A549 (cell line): ENCODE measurements at regions not wholly inside any gene's neighbourhood (a gene's known extent, or its start where the extent isn't known, plus 50 kb on each side); places are given as distances from the start of the nearest gene placed in this dataset.

Source experiments
- ATAC-seq, 2 experiments: fragments of 200-7000 bp in 1 of 2; fragments of >200 bp in 1 of 2; cut with Nextera tagmentation in 1 of 2; cut with Tn5 transposase in 1 of 2; 3 replicates each; pipeline versions ENCODE4 v1.8.0 to v1.9.1; 2018 to 2020; ENCODE audit warnings: mild to moderate bottlenecking in 1 of 2, moderate library complexity in 1 of 2
- CTCF ChIA-PET: fragments of 300-600 bp; sonication (Branson Sonifier 250); formaldehyde crosslinking; extraction: SDS; loops from one replicate; lab custom pipeline; 2021; ENCODE audit warnings: antibody characterized with exemption, inconsistent platforms; lab: Yijun Ruan, JAX
- POLR2A ChIA-PET: fragments of 350-600 bp; formaldehyde crosslinking; extraction: SDS; loops from one replicate; lab custom pipeline; 2021; ENCODE audit warnings: antibody characterized with exemption, inconsistent platforms; lab: Yijun Ruan, JAX
- DNase-seq, 2 experiments: peaks; one replicate each; pipeline versions ENCODE4 v3.0.0 to v3.0.0-alpha.2; 2011 to 2016; ENCODE audit warnings: low read depth in 1 of 2, low spot score in 1 of 2
- FAIRE-seq: peaks from 2 replicates; lab custom pipeline; 2011; peaks lifted over from hg19 to GRCh38; lab: Jason Lieb, UNC
- H3K27ac ChIP-seq, 2 experiments: fragments of >200 bp; sonication (Bioruptor Twin); formaldehyde crosslinking; 3 replicates each; pipeline ENCODE4 v1.5.1; 2016 to 2017
- H3K4me1 ChIP-seq: fragments of >200 bp; sonication (Bioruptor Twin); formaldehyde crosslinking; 3 replicates; pipeline ENCODE4 v1.6.1; 2016
- H3K4me2 ChIP-seq: fragments of >200 bp; sonication (Bioruptor Twin); formaldehyde crosslinking; 3 replicates; pipeline ENCODE4 v1.6.1; 2016
- H3K4me3 ChIP-seq: fragments of >200 bp; sonication (Bioruptor Twin); formaldehyde crosslinking; 3 replicates; pipeline ENCODE4 v1.5.1; 2016
- H3K9me3 ChIP-seq: fragments of >200 bp; sonication (Bioruptor Twin); formaldehyde crosslinking; 3 replicates; pipeline ENCODE4 v1.6.1; 2016
- BHLHE40 ChIP-seq: IDR thresholded peaks from 2 replicates; pipeline ENCODE4 v1.6.1; 2012; ENCODE audit warnings: low read depth, low read length, inconsistent platforms
- CBX2 ChIP-seq: fragments of 200-600 bp; sonication (generic); IDR thresholded peaks from 2 replicates; pipeline ENCODE4 v1.6.1; 2016; ENCODE audit warnings: low read depth, mild to moderate bottlenecking, borderline replicate concordance
- CEBPB ChIP-seq, 2 experiments: fragments of >200 bp in 1 of 2; sonication (Bioruptor Twin) in 1 of 2; formaldehyde crosslinking in 1 of 2; IDR thresholded peaks; 2 replicates each; pipeline ENCODE4 v1.6.1; 2012 to 2016
- CHD2 ChIP-seq: fragments of 150-350 bp; IDR thresholded peaks from 2 replicates; pipeline ENCODE4 v1.6.1; 2014; ENCODE audit warnings: low read length; ENCODE audit not compliant: partially characterized antibody
- CHD4 ChIP-seq: fragments of 200-600 bp; sonication (generic); IDR thresholded peaks from 2 replicates; pipeline ENCODE4 v1.6.1; 2016; ENCODE audit warnings: antibody characterized with exemption, mild to moderate bottlenecking, borderline replicate concordance
- EHMT2 ChIP-seq: fragments of 200-600 bp; sonication (generic); IDR thresholded peaks from 2 replicates; pipeline ENCODE4 v1.6.1; 2016; ENCODE audit warnings: antibody characterized with exemption, low read depth, mild to moderate bottlenecking, moderate library complexity
- ESRRA ChIP-seq: fragments of 150-350 bp; IDR thresholded peaks from 2 replicates; pipeline ENCODE4 v1.6.1; 2014; ENCODE audit warnings: mild to moderate bottlenecking, low read length, borderline replicate concordance
- FOSL2 ChIP-seq, 2 experiments: fragments of 450-650 bp in 1 of 2; fragments of >200 bp in 1 of 2; sonication (Bioruptor Twin) in 1 of 2; formaldehyde crosslinking; IDR thresholded peaks; 2 replicates each; pipeline versions ENCODE4 v1.5.0 to v1.6.1; 2016 to 2020; ENCODE audit warnings: mild to moderate bottlenecking in 1 of 2, moderate library complexity in 1 of 2
- GATA3 ChIP-seq: IDR thresholded peaks from 2 replicates; pipeline ENCODE4 v1.6.1; 2012; ENCODE audit warnings: borderline replicate concordance
- HEYL ChIP-seq: fragments of 250-450 bp; sonication (Bioruptor Pico); IDR thresholded peaks from 2 replicates; pipeline ENCODE4 v1.8.0; 2021; ENCODE audit warnings: mild to moderate bottlenecking, moderate library complexity
- HOXA7 ChIP-seq: fragments of 250-450 bp; sonication (Bioruptor Pico); IDR thresholded peaks from 2 replicates; pipeline ENCODE4 v1.5.0; 2020; ENCODE audit warnings: mild to moderate bottlenecking, moderate library complexity
- HOXB13 ChIP-seq: fragments of 250-450 bp; sonication (Bioruptor Pico); IDR thresholded peaks from 2 replicates; pipeline ENCODE4 v1.5.0; 2020; ENCODE audit warnings: low read depth, mild to moderate bottlenecking, moderate library complexity
- JUN ChIP-seq, 2 experiments: fragments of >200 bp; sonication (Bioruptor Twin); formaldehyde crosslinking; IDR thresholded peaks; 2 replicates in 1 of 2; 3 replicates in 1 of 2; pipeline ENCODE4 v1.6.1; 2016 to 2017
- KDM1A ChIP-seq: fragments of 200-600 bp; sonication (generic); IDR thresholded peaks from 2 replicates; pipeline ENCODE4 v1.6.1; 2016; ENCODE audit warnings: low read depth, mild to moderate bottlenecking
- MAFK ChIP-seq: fragments of 450-650 bp; IDR thresholded peaks from 2 replicates; pipeline ENCODE4 v1.6.1; 2014; ENCODE audit not compliant: partially characterized antibody
- MAZ ChIP-seq: fragments of 150-350 bp; IDR thresholded peaks from 2 replicates; pipeline ENCODE4 v1.6.1; 2014; ENCODE audit warnings: antibody characterized with exemption, low read depth, low read length, borderline replicate concordance
- NFE2L2 ChIP-seq: fragments of 150-350 bp; conservative IDR thresholded peaks from 2 replicates; pipeline ENCODE4 v1.6.1; 2014; ENCODE audit warnings: low read length
- NPAS2 ChIP-seq: fragments of 250-450 bp; sonication (Bioruptor Pico); IDR thresholded peaks from 2 replicates; pipeline ENCODE4 v1.8.0; 2022; ENCODE audit warnings: mild to moderate bottlenecking, moderate library complexity, borderline replicate concordance
- NR3C1 ChIP-seq: fragments of >200 bp; sonication (Bioruptor Twin); formaldehyde crosslinking; IDR thresholded peaks from 3 replicates; pipeline ENCODE4 v1.6.1; 2017
- POLR2A ChIP-seq: IDR thresholded peaks from 2 replicates; pipeline ENCODE4 v1.6.1; 2012; ENCODE audit warnings: mild to moderate bottlenecking, low read length
- RCOR1 ChIP-seq: fragments of 150-350 bp; IDR thresholded peaks from 2 replicates; pipeline ENCODE4 v1.6.1; 2014; ENCODE audit warnings: antibody characterized with exemption, low read length, low read depth
- RFX5 ChIP-seq: fragments of 450-650 bp; IDR thresholded peaks from 2 replicates; pipeline ENCODE4 v1.7.1; 2014; ENCODE audit warnings: antibody characterized with exemption, mild to moderate bottlenecking, moderate library complexity
- SMC3 ChIP-seq: fragments of >200 bp; sonication (Bioruptor Twin); formaldehyde crosslinking; IDR thresholded peaks from 3 replicates; pipeline ENCODE4 v1.6.1; 2018; ENCODE audit warnings: inconsistent platforms
- ZNF302 ChIP-seq: fragments of 250-450 bp; sonication (Bioruptor Pico); IDR thresholded peaks from 2 replicates; pipeline ENCODE4 v1.9.0; 2021; ENCODE audit warnings: inconsistent platforms, mild to moderate bottlenecking, moderate library complexity
- ZSCAN20 ChIP-seq: fragments of 250-450 bp; sonication (Bioruptor Pico); IDR thresholded peaks from 2 replicates; pipeline ENCODE4 v1.8.0; 2022; ENCODE audit warnings: mild to moderate bottlenecking, moderate library complexity
- WGBS: methylation state at CpG from one replicate; pipeline ENCODE4 v1.1.6; 2017; ENCODE audit errors: missing lambda C conversion rate; 5-methylcytosine and 5-hydroxymethylcytosine counted together
- TF ChIP-seq, protein P1 (sequence below): fragments of >200 bp; sonication (Bioruptor Twin); formaldehyde crosslinking; IDR thresholded peaks from 2 replicates; pipeline ENCODE4 v1.6.1; 2016
- TF ChIP-seq, protein P2 (sequence below): fragments of >200 bp; sonication (Bioruptor Twin); formaldehyde crosslinking; IDR thresholded peaks from 3 replicates; pipeline ENCODE4 v1.5.1; 2016
- TF ChIP-seq, protein P3 (sequence below): IDR thresholded peaks from 2 replicates; pipeline ENCODE4 v1.6.1; 2012
- TF ChIP-seq, protein P4 (sequence below): fragments of 450-650 bp; IDR thresholded peaks from 2 replicates; pipeline ENCODE4 v1.6.1; 2014; ENCODE audit warnings: antibody characterized with exemption

DNA sequence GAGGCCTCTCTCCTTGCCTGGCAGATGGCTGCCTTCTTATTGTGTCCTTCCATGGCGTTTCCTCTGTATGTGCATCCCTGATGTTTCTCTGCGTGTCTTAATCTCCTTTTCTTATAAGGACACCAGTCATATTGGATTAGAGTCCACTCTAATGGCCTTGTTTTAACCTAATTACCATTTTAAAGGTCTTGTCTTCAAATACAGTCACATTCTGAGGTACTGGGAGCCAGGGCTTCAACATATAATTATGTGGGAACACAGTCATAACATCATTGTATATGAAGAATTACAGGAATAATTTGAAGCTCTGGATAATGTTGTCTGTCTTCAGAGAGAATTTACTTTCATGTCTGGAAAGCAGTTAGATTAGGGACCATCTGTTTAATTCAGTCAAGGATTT is 56.4 kb upstream of the PTGFR start:
- DNase-seq (no peak), ATAC-seq (no peak), FAIRE-seq (no peak)
- H3K4me2 ChIP-seq, result no peak overlapping the region
- H3K4me1 ChIP-seq, result no peaks in the 10 kb centered on the region
- CTCF ChIA-PET, result no interaction called here
- H3K9me3 ChIP-seq, result no peaks in the 10 kb centered on the region
- POLR2A ChIA-PET, result no interaction called here
- no peak overlapping the region for H3K27ac ChIP-seq
- no peak overlapping the region for H3K4me3 ChIP-seq
- TF ChIP-seq CHD2, result no peak
- no peak for TF ChIP-seq BHLHE40
- no peak for TF ChIP-seq GATA3
- no peak for TF ChIP-seq ZSCAN20
- no peak for TF ChIP-seq HEYL (CRISPR knock-in tag)
- TF ChIP-seq POLR2A, result no peak
- TF ChIP-seq, protein P1, sequence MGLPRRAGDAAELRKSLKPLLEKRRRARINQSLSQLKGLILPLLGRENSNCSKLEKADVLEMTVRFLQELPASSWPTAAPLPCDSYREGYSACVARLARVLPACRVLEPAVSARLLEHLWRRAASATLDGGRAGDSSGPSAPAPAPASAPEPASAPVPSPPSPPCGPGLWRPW, result no peak
- TF ChIP-seq HOXB13, result no peak
- TF ChIP-seq, all 56 proteins: peak for 0
- 3% methylated on average over 2 of the region's 2 CpGs for WGBS

DNA sequence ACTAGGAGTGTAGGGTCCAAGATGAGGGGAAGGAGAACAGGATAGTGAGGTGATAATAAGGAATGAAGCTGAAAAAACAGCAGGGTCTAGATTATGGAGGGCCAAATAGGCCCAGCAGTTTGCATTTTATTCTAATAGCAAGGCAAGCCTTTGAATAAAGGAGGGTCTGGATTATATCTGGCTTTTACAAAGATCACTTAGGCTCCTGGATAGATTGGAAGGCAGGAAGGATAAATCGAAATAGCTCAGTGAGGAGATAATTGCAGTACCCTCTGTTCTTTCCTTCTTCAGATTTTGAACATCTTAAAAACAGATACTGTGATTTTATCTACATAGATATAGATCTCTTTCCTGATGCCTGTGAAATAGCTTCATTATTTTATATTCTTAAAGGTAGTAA is 53.8 kb upstream of the PTGFR start:
- POLR2A ChIA-PET, result no interaction called here
- DNase-seq, result no peak
- WGBS, result 0% methylated on average over 1 of the region's 1 CpG
- H3K4me2 ChIP-seq, result no peak overlapping the region
- TF ChIP-seq JUN (IDR thresholded peaks at IDR 0.05), result no peak
- TF ChIP-seq, protein P2, sequence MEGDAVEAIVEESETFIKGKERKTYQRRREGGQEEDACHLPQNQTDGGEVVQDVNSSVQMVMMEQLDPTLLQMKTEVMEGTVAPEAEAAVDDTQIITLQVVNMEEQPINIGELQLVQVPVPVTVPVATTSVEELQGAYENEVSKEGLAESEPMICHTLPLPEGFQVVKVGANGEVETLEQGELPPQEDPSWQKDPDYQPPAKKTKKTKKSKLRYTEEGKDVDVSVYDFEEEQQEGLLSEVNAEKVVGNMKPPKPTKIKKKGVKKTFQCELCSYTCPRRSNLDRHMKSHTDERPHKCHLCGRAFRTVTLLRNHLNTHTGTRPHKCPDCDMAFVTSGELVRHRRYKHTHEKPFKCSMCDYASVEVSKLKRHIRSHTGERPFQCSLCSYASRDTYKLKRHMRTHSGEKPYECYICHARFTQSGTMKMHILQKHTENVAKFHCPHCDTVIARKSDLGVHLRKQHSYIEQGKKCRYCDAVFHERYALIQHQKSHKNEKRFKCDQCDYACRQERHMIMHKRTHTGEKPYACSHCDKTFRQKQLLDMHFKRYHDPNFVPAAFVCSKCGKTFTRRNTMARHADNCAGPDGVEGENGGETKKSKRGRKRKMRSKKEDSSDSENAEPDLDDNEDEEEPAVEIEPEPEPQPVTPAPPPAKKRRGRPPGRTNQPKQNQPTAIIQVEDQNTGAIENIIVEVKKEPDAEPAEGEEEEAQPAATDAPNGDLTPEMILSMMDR, result no peak
- TF ChIP-seq, protein P3, sequence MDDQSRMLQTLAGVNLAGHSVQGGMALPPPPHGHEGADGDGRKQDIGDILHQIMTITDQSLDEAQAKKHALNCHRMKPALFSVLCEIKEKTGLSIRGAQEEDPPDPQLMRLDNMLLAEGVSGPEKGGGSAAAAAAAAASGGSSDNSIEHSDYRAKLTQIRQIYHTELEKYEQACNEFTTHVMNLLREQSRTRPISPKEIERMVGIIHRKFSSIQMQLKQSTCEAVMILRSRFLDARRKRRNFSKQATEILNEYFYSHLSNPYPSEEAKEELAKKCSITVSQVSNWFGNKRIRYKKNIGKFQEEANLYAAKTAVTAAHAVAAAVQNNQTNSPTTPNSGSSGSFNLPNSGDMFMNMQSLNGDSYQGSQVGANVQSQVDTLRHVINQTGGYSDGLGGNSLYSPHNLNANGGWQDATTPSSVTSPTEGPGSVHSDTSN, result no peak
- no peak for TF ChIP-seq RFX5
- TF ChIP-seq MAZ, result no peak
- no peak for TF ChIP-seq HOXA7 (CRISPR knock-in tag)
- no peak for TF ChIP-seq CHD4
- no peak for TF ChIP-seq NFE2L2
- TF ChIP-seq RCOR1, result no peak
- TF ChIP-seq EHMT2, result no peak
- TF ChIP-seq, all 56 proteins: peak for 0
- CTCF ChIA-PET, result no interaction called here
- FAIRE-seq (no peak), ATAC-seq (no peak)
- no peak overlapping the region for H3K4me3 ChIP-seq
- no peak overlapping the region for H3K27ac ChIP-seq
- H3K9me3 ChIP-seq, result no peaks in the 10 kb centered on the region
- no peaks in the 10 kb centered on the region for H3K4me1 ChIP-seq

DNA sequence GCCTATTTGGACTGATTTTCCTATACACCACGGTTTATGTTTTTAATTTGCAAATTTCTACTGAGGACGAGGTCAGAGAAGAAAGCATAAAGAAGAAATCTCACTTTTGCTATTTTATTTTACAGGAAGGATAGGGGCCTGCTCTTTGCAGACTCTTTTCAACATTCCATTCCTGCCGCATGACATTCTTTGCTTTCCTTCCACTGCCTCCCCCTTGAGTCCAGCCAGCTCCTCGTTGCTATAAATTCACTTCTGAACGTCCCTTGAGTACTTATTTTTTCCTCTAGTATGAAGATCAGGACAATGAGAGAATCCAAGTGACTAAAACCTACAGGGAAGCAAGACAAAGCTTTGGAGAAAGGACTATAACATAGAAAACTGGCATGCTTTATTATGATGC is 53.4 kb upstream of the PTGFR start:
- DNase-seq (no peak), FAIRE-seq (no peak), ATAC-seq (no peak)
- Histone ChIP-seq H3K27ac (no peak overlapping the region), H3K4me1 (no peaks in the 10 kb centered on the region), H3K4me3 (no peak overlapping the region), H3K4me2 (no peak overlapping the region), H3K9me3 (no peaks in the 10 kb centered on the region)
- ChIA-PET CTCF (no interaction called here), POLR2A (no interaction called here)
- 18% methylated on average over 5 of the region's 5 CpGs for WGBS
- TF ChIP-seq MAFK, result no peak
- no peak for TF ChIP-seq CBX2
- TF ChIP-seq ZNF302 (CRISPR knock-in tag), result no peak
- TF ChIP-seq CHD4, result no peak
- no peak for TF ChIP-seq NR3C1
- TF ChIP-seq, protein P3, result no peak
- no peak for TF ChIP-seq SMC3
- TF ChIP-seq RFX5, result no peak
- no peak for TF ChIP-seq ESRRA
- no peak for TF ChIP-seq FOSL2 (IDR thresholded peaks at IDR 0.05)
- TF ChIP-seq FOSL2 (CRISPR knock-in tag; IDR thresholded peaks at IDR 0.05), result no peak
- TF ChIP-seq, protein P4, sequence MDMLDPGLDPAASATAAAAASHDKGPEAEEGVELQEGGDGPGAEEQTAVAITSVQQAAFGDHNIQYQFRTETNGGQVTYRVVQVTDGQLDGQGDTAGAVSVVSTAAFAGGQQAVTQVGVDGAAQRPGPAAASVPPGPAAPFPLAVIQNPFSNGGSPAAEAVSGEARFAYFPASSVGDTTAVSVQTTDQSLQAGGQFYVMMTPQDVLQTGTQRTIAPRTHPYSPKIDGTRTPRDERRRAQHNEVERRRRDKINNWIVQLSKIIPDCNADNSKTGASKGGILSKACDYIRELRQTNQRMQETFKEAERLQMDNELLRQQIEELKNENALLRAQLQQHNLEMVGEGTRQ, result no peak
- no peak for TF ChIP-seq KDM1A
- no peak for TF ChIP-seq MAZ
- TF ChIP-seq NPAS2 (CRISPR knock-in tag), result no peak
- no peak for TF ChIP-seq CEBPB (IDR thresholded peaks at IDR 0.05)
